Type B pancreatic cell (in vitro differentiated cells): ENCODE measurements at regions not wholly inside any gene's neighbourhood (a gene's known extent, or its start where the extent isn't known, plus 50 kb on each side); places are given as distances from the start of the nearest gene placed in this dataset.
"Not testable (repeated sequence)": the region's sequence is repeated elsewhere in the genome, so short reads cannot be mapped to it uniquely, and the experiment has no call there.

ENCODE experiments used
- DNase-seq: peaks from one replicate; pipeline ENCODE4 v3.0.0; 2021; ENCODE audit warnings: mixed read lengths; ENCODE audit not compliant: unreplicated experiment; ENCODE audit errors: extremely low spot score
- H3K27ac Mint-ChIP-seq: 2 replicates; pipeline ENCODE4 v1.8.0; 2021; ENCODE audit warnings: mild to moderate bottlenecking, mixed read lengths
- H3K27me3 Mint-ChIP-seq: 2 replicates; pipeline ENCODE4 v1.8.0; 2021; ENCODE audit warnings: mixed read lengths
- H3K36me3 Mint-ChIP-seq: 2 replicates; pipeline ENCODE4 v1.8.0; 2021; ENCODE audit warnings: mixed read lengths
- H3K4me1 Mint-ChIP-seq: one replicate; pipeline ENCODE4 v1.8.0; 2021; ENCODE audit warnings: mixed read lengths; ENCODE audit not compliant: unreplicated experiment
- H3K4me3 Mint-ChIP-seq: 2 replicates; pipeline ENCODE4 v1.8.0; 2021; ENCODE audit warnings: mild to moderate bottlenecking, mixed read lengths
- H3K9me3 Mint-ChIP-seq: 2 replicates; pipeline ENCODE4 v1.8.0; 2021; ENCODE audit warnings: mixed read lengths

GRCh38 chr1:804378-805115 is 118.1 kb upstream of the OR4F16 start:
- not testable (repeated sequence) for H3K9me3 Mint-ChIP-seq, H3K4me3 Mint-ChIP-seq, H3K27me3 Mint-ChIP-seq, H3K36me3 Mint-ChIP-seq, H3K27ac Mint-ChIP-seq, DNase-seq, H3K4me1 Mint-ChIP-seq

DNA sequence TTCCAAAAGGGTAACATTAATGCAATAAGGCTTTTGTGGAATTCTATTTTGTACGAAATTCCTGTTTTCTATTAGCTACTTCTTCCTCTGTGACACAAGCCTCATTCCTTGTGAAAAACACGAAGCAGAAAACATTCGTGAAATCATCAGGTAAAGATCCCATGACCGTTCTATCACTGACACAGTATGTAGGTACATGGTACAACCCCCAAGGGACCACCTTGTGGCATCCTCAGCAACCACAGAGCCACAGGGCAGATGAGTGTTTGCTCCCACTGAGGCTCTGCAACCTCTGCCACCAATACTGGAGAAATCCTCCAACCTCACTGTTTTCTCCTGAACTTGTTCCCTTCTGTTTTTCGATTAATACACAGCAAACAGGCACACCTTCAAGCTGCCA is 118.4 kb upstream of the SAMD11 start:
- not testable (repeated sequence) for H3K27me3 Mint-ChIP-seq, H3K9me3 Mint-ChIP-seq, H3K4me1 Mint-ChIP-seq, H3K36me3 Mint-ChIP-seq, H3K4me3 Mint-ChIP-seq, DNase-seq, H3K27ac Mint-ChIP-seq

DNA sequence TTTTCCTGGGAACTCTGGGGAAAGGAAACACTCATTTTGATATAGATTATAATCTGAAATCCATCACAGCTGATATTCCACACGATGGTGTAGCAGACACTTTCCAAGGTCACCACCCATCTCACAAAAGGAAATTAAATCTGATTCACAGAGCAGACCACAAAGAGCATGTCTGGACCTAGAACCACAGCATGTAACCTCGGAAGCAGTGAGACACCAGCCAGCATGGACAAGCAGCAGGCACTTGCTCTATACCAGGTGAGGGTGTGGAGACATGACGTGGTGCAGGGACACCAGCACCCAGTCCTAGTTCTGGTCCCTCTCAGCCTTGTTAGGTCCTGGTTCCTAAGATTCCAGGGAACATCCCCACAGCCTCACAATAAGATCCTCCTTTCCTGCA is 116.7 kb upstream of the SAMD11 start:
- H3K4me1 Mint-ChIP-seq, DNase-seq, H3K9me3 Mint-ChIP-seq, H3K27ac Mint-ChIP-seq, H3K4me3 Mint-ChIP-seq, H3K27me3 Mint-ChIP-seq, H3K36me3 Mint-ChIP-seq: not testable (repeated sequence)

- H3K4me1 Mint-ChIP-seq, H3K36me3 Mint-ChIP-seq, H3K4me3 Mint-ChIP-seq, DNase-seq, H3K9me3 Mint-ChIP-seq, H3K27ac Mint-ChIP-seq, H3K27me3 Mint-ChIP-seq: not testable (repeated sequence)
Observed at GRCh38 chr1:807699-808390, 115.9 kb upstream of the SAMD11 start.

- not testable (repeated sequence) for H3K27me3 Mint-ChIP-seq, H3K4me3 Mint-ChIP-seq, DNase-seq, H3K36me3 Mint-ChIP-seq, H3K27ac Mint-ChIP-seq, H3K9me3 Mint-ChIP-seq, H3K4me1 Mint-ChIP-seq
Observed at GRCh38 chr1:810949-811348, 112.8 kb upstream of the SAMD11 start.

GRCh38 chr1:812535-813127 is 111.1 kb upstream of the SAMD11 start:
- DNase-seq, H3K4me3 Mint-ChIP-seq, H3K9me3 Mint-ChIP-seq, H3K27ac Mint-ChIP-seq, H3K36me3 Mint-ChIP-seq, H3K4me1 Mint-ChIP-seq, H3K27me3 Mint-ChIP-seq: not testable (repeated sequence)

DNA sequence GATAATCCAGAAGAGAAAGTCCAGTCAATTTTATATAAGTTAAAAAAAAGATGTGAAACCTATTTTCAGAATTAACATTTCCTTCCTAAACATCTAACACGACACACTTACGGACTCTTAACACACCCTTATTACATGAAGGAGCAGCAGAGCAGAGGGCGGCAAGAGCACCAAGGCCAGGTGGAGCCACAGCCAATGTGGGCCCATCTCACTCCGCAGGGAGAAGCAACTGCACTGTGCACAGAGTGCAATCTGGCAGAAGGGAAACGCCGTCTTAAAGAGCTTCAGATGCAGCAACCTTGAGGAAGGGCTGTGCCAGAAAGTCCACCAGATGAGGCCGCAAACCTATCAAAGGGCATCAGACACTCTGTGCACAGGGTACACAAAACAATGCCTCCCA is 109.2 kb upstream of the SAMD11 start:
- H3K9me3 Mint-ChIP-seq, H3K27me3 Mint-ChIP-seq, H3K27ac Mint-ChIP-seq, DNase-seq, H3K4me1 Mint-ChIP-seq, H3K4me3 Mint-ChIP-seq, H3K36me3 Mint-ChIP-seq: not testable (repeated sequence)

GRCh38 chr1:815147-815922 is 108.4 kb upstream of the SAMD11 start:
- H3K27ac Mint-ChIP-seq, H3K4me1 Mint-ChIP-seq, DNase-seq, H3K4me3 Mint-ChIP-seq, H3K9me3 Mint-ChIP-seq, H3K27me3 Mint-ChIP-seq, H3K36me3 Mint-ChIP-seq: not testable (repeated sequence)

DNA sequence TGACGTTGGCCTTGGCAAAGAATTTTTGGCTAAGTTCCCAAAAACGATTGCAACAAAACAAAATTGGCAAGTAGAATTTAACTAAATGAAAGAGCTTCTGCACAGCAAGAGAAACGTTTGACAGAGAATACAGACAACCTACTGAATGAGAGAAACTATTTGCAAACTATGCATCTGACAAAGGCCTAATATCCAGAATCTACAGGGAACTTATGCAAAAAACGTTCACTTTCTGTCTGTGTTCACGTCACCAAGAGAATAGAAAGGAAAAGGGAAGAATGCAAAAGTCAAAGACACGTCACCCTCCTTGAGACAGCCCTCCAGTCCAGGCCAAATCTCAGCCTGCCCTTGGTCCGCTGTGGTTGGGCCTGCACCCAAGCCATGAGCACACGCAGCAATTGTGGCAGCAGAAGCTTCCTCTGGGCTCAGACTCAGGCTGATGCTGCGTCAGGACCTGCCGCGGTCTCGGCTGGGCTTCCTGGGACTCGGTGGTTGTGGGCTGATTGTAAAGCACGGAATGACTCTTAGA is 106.6 kb upstream of the SAMD11 start:
- not testable (repeated sequence) for H3K27me3 Mint-ChIP-seq, H3K4me3 Mint-ChIP-seq, H3K36me3 Mint-ChIP-seq, H3K4me1 Mint-ChIP-seq, DNase-seq, H3K9me3 Mint-ChIP-seq, H3K27ac Mint-ChIP-seq

- H3K4me1 Mint-ChIP-seq, H3K36me3 Mint-ChIP-seq, DNase-seq, H3K9me3 Mint-ChIP-seq, H3K27me3 Mint-ChIP-seq, H3K4me3 Mint-ChIP-seq, H3K27ac Mint-ChIP-seq: not testable (repeated sequence)
Observed at GRCh38 chr1:817658-818617, 105.8 kb upstream of the SAMD11 start.
